Uterus (tissue), 3 donors: ENCODE measurements at regions not wholly inside any gene's neighbourhood (a gene's known extent, or its start where the extent isn't known, plus 50 kb on each side); places are given as distances from the start of the nearest gene placed in this dataset.

Experiments used
- DNase-seq, 2 donors: peaks; one replicate each; pipeline ENCODE4 v3.0.0-alpha.2; 2019 to 2020
- H3K27ac ChIP-seq, 2 donors: fragments of 200-600 bp; sonication (generic); 1 replicate in 1 of 2; 2 replicates in 1 of 2; pipeline ENCODE4 v1.5.1; 2016 to 2018
- H3K27me3 ChIP-seq, 2 donors: fragments of 200-600 bp; sonication (generic); one replicate each; pipeline ENCODE4 v1.5.1; 2018 to 2019; ENCODE audit warnings: control low read depth in 1 of 2
- H3K36me3 ChIP-seq, 2 donors: fragments of 200-600 bp; sonication (generic); one replicate each; pipeline ENCODE4 v1.5.1; 2019; ENCODE audit warnings: control low read depth in 1 of 2
- H3K4me1 ChIP-seq, 2 donors: fragments of 200-600 bp; sonication (generic); one replicate each; pipeline ENCODE4 v1.5.1; 2018 to 2019; ENCODE audit warnings: control low read depth in 1 of 2
- H3K4me3 ChIP-seq, 2 donors: fragments of 200-600 bp; sonication (generic); 1 replicate in 1 of 2; 2 replicates in 1 of 2; pipeline ENCODE4 v1.5.1; 2018 to 2019; ENCODE audit warnings: mild to moderate bottlenecking in 1 of 2
- H3K9me3 ChIP-seq, 2 donors: fragments of 200-600 bp; sonication (generic); one replicate each; pipeline ENCODE4 v1.5.1; 2019; ENCODE audit warnings: control low read depth in 1 of 2
- CTCF ChIP-seq, 4 experiments: fragments of 200-600 bp in 2 of 4; fragments of 450-650 bp in 2 of 4; sonication (generic) in 2 of 4; IDR thresholded peaks; one replicate each; pipeline ENCODE4 v1.5.1; 2016 to 2019; ENCODE audit warnings: antibody characterized with exemption in 4 of 4, mild to moderate bottlenecking in 2 of 4, moderate library complexity in 1 of 4
- POLR2A ChIP-seq, 2 donors: fragments of 450-650 bp; IDR thresholded peaks; one replicate each; pipeline ENCODE4 v1.6.1; 2016; ENCODE audit warnings: antibody characterized with exemption in 2 of 2, mild to moderate bottlenecking in 1 of 2, moderate library complexity in 1 of 2
- intact Hi-C: fragments of 100-400 bp; cut with DNase I; formaldehyde crosslinking; loops from one replicate; pipeline ENCODE4 v1.15.1; 2023; ENCODE audit warnings: low total_unique reads
- donor health status: DM: yes; HTN: yes; CAD: no.

- Histone ChIP-seq H3K36me3 (no peaks in the 10 kb centered on the region), H3K4me3 (no peak overlapping the region), H3K27me3 (no peaks in the 10 kb centered on the region), H3K4me1 (no peaks in the 10 kb centered on the region), H3K9me3 (no peaks in the 10 kb centered on the region), H3K27ac (no peak overlapping the region)
- no peak for DNase-seq
- no peak for TF ChIP-seq POLR2A (IDR thresholded peaks at IDR 0.05)
- TF ChIP-seq CTCF (IDR thresholded peaks at IDR 0.05), result no peak
- intact Hi-C loops, result no loop called here
These were observed 566.9 kb upstream of the ANO5 start for GRCh38 chr11:21625982-21626381.

GRCh38 chr11:21628641-21629040 is 564.2 kb upstream of the ANO5 start:
- Histone ChIP-seq H3K27me3 (no peaks in the 10 kb centered on the region), H3K9me3 (no peaks in the 10 kb centered on the region), H3K4me3 (no peak overlapping the region), H3K36me3 (no peaks in the 10 kb centered on the region), H3K27ac (no peak overlapping the region), H3K4me1 (no peaks in the 10 kb centered on the region)
- intact Hi-C loops, result no loop called here
- TF ChIP-seq CTCF (IDR thresholded peaks at IDR 0.05) (no peak), POLR2A (IDR thresholded peaks at IDR 0.05) (no peak)
- DNase-seq, result no peak

GRCh38 chr11:21630934-21631478 is 561.9 kb upstream of the ANO5 start:
- H3K27me3 ChIP-seq, result no peaks in the 10 kb centered on the region
- intact Hi-C loops, result no loop called here

GRCh38 chr11:21631991-21632390 is 560.9 kb upstream of the ANO5 start:
- Histone ChIP-seq H3K4me1 (no peaks in the 10 kb centered on the region), H3K27me3 (no peaks in the 10 kb centered on the region), H3K4me3 (no peak overlapping the region), H3K27ac (no peak overlapping the region), H3K9me3 (no peaks in the 10 kb centered on the region), H3K36me3 (no peaks in the 10 kb centered on the region)
- intact Hi-C loops, result no loop called here
- TF ChIP-seq POLR2A (IDR thresholded peaks at IDR 0.05), result no peak
- TF ChIP-seq CTCF (IDR thresholded peaks at IDR 0.05), result no peak
- no peak for DNase-seq

More at GRCh38 chr11:21630934-21631478, 561.9 kb upstream of the ANO5 start:
- Histone ChIP-seq H3K27ac (no peak overlapping the region), H3K9me3 (no peaks in the 10 kb centered on the region), H3K4me3 (no peak overlapping the region), H3K36me3 (no peaks in the 10 kb centered on the region), H3K4me1 (no peaks in the 10 kb centered on the region)
- DNase-seq, result no peak
- no peak for TF ChIP-seq POLR2A (IDR thresholded peaks at IDR 0.05)
- TF ChIP-seq CTCF (IDR thresholded peaks at IDR 0.05), result no peak

GRCh38 chr11:21634491-21634890 is 558.4 kb upstream of the ANO5 start:
- no peak for DNase-seq
- TF ChIP-seq CTCF (IDR thresholded peaks at IDR 0.05) (no peak), POLR2A (IDR thresholded peaks at IDR 0.05) (no peak)
- Histone ChIP-seq H3K27me3 (no peaks in the 10 kb centered on the region), H3K36me3 (no peaks in the 10 kb centered on the region), H3K9me3 (no peaks in the 10 kb centered on the region), H3K27ac (no peak overlapping the region), H3K4me1 (no peaks in the 10 kb centered on the region), H3K4me3 (no peak overlapping the region)
- intact Hi-C loops, result no loop called here
